ENCODE measurements at regions not wholly inside any gene's neighbourhood (a gene's known extent, or its start where the extent isn't known, plus 50 kb on each side); places are given as distances from the start of the nearest gene placed in this dataset.

DNA sequence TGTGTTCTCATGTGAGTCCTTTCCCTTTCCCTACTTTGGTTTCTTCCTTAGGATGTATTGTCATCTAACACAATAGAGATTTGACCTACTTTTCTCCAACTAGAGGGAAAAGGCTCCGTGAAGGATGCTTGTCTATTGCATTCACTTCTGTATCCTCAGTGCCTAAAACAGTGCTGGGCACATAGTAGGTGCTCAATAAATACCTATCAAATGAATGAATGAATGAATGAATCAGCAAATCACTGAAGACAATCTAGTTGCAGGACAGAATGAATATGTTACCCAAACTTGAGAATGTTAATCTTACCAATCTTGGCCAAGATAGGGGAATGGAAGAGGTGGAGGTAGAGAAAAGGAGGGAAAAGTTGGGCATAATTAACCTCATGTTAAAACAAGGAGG lies 131.2 kb upstream of the FOXN2 start (continued):
- TF ChIP-seq EP300 (IDR thresholded peaks at IDR 0.05; ENCODE audit: low read depth in 2 of 2, low read length in 2 of 2), result no peak
- no peak for TF ChIP-seq EP300 (CRISPR knock-in tag; IDR thresholded peaks at IDR 0.05; ENCODE audit: borderline replicate concordance)
- TF ChIP-seq E2F5 (CRISPR knock-in tag; conservative IDR thresholded peaks at IDR 0.05), result no peak

DNA sequence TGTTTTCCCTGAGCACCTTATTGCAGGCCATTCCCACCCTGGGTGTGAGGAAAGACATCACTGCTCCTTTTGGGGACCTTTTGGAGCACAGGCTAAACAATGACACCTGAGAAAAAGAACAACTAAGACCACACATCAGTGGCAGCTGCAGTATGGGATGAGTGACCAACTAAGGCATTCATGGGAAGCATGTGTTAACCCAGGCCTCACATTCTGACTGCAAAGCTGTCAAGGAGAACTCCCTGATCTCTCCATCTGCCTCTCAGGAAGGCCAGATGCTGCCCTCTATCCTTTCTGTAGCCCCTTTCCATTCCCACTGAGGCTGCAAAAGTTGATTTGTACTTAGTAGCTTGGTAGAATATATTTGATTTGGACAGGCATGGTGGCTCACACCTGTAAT lies 130.5 kb upstream of the FOXN2 start:
- peaks cover 0 to 6% of the 10 kb centered on the region in 2 experiments; a peak in 3 of 5 replicates for H3K27me3 ChIP-seq (ENCODE audit: control insufficient read depth in 1 of 2, insufficient read depth in 2 of 2, low read length in 2 of 2)
- ATAC-seq (no peak), FAIRE-seq (no peak), DNase-seq (ENCODE audit: low spot score) (no peak)
- no peak overlapping the region for H3K27ac ChIP-seq (ENCODE audit: extremely low read length, insufficient read depth, low read length)
- intact Hi-C loops (cut with micrococcal nuclease; ENCODE audit: unreplicated experiment) (no loop called here), in situ Hi-C loops (cut with HindIII; ENCODE audit: extremely low pct_ligation_motif_present, low pct_unique_long_range_greater_than_20kb) (no loop called here)
- BruUV-seq (replicated peaks), result no TSS peak
- H3K4me1 ChIP-seq (ENCODE audit: insufficient read depth, low read length), result no peaks in the 10 kb centered on the region
- H2AFZ ChIP-seq (ENCODE audit: low read length), result no peak overlapping the region
- CTCF ChIA-PET (ENCODE audit: low intra/inter-chr PET ratio, low total read pairs), result no interaction called here
- H3K4me2 ChIP-seq (ENCODE audit: low read depth, low read length), result no peak overlapping the region
- no peaks in the 10 kb centered on the region for H3K79me2 ChIP-seq (ENCODE audit: insufficient read depth, low read length)
- H3K4me3 ChIP-seq (replicated peaks in 1 of 3; ENCODE audit: insufficient read depth in 1 of 3, low read depth in 2 of 3, low read length in 3 of 3), result no peak overlapping the region
- H3K9ac ChIP-seq (ENCODE audit: insufficient read depth, low read depth, low read length), result no peak overlapping the region
- POLR2A ChIA-PET, result no interaction called here
- no peaks in the 10 kb centered on the region for H3K36me3 ChIP-seq (replicated peaks in 1 of 2; ENCODE audit: control insufficient read depth in 1 of 2, insufficient read depth in 2 of 2, low read length in 2 of 2)
- H4K20me1 ChIP-seq (ENCODE audit: insufficient read depth, low read length), result no peaks in the 10 kb centered on the region
- H3K9me3 ChIP-seq (ENCODE audit: low read length), result no peaks in the 10 kb centered on the region
- TF ChIP-seq, protein P1, sequence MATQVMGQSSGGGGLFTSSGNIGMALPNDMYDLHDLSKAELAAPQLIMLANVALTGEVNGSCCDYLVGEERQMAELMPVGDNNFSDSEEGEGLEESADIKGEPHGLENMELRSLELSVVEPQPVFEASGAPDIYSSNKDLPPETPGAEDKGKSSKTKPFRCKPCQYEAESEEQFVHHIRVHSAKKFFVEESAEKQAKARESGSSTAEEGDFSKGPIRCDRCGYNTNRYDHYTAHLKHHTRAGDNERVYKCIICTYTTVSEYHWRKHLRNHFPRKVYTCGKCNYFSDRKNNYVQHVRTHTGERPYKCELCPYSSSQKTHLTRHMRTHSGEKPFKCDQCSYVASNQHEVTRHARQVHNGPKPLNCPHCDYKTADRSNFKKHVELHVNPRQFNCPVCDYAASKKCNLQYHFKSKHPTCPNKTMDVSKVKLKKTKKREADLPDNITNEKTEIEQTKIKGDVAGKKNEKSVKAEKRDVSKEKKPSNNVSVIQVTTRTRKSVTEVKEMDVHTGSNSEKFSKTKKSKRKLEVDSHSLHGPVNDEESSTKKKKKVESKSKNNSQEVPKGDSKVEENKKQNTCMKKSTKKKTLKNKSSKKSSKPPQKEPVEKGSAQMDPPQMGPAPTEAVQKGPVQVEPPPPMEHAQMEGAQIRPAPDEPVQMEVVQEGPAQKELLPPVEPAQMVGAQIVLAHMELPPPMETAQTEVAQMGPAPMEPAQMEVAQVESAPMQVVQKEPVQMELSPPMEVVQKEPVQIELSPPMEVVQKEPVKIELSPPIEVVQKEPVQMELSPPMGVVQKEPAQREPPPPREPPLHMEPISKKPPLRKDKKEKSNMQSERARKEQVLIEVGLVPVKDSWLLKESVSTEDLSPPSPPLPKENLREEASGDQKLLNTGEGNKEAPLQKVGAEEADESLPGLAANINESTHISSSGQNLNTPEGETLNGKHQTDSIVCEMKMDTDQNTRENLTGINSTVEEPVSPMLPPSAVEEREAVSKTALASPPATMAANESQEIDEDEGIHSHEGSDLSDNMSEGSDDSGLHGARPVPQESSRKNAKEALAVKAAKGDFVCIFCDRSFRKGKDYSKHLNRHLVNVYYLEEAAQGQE (IDR thresholded peaks at IDR 0.05; ENCODE audit: borderline replicate concordance in 1 of 2, low read depth in 1 of 2, low read length in 2 of 2), result no peak
- no peak for TF ChIP-seq HMGA1 (CRISPR knock-in tag; conservative IDR thresholded peaks at IDR 0.05)
- no peak for TF ChIP-seq RFX5 (IDR thresholded peaks at IDR 0.05; ENCODE audit: low read depth, low read length)
- no peak for TF ChIP-seq ZNF331 (CRISPR knock-in tag; IDR thresholded peaks at IDR 0.05)
- TF ChIP-seq MBD4 (IDR thresholded peaks at IDR 0.05; ENCODE audit: borderline replicate concordance, low read length), result no peak
- no peak for TF ChIP-seq ATM (IDR thresholded peaks at IDR 0.05; ENCODE audit: borderline replicate concordance)
- TF ChIP-seq PATZ1 (CRISPR knock-in tag; IDR thresholded peaks at IDR 0.05), result no peak
- no peak for TF ChIP-seq HOXA9 (CRISPR knock-in tag; IDR thresholded peaks at IDR 0.05; ENCODE audit: borderline replicate concordance)
- no peak for TF ChIP-seq CC2D1A (CRISPR knock-in tag; IDR thresholded peaks at IDR 0.05)
- no peak for TF ChIP-seq IKZF1 (IDR thresholded peaks at IDR 0.05)
- TF ChIP-seq BHLHE40 (IDR thresholded peaks at IDR 0.05; ENCODE audit: low read length), result no peak
- no peak for TF ChIP-seq ZNF138 (CRISPR knock-in tag; IDR thresholded peaks at IDR 0.05; ENCODE audit: low read depth)
- TF ChIP-seq RFXAP (CRISPR knock-in tag; IDR thresholded peaks at IDR 0.05; ENCODE audit: borderline replicate concordance), result no peak
- TF ChIP-seq, protein P2, sequence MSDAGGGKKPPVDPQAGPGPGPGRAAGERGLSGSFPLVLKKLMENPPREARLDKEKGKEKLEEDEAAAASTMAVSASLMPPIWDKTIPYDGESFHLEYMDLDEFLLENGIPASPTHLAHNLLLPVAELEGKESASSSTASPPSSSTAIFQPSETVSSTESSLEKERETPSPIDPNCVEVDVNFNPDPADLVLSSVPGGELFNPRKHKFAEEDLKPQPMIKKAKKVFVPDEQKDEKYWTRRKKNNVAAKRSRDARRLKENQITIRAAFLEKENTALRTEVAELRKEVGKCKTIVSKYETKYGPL (CRISPR knock-in tag; IDR thresholded peaks at IDR 0.05), result no peak
